Transverse colon (tissue), 4 donors: ENCODE measurements at regions not wholly inside any gene's neighbourhood (a gene's known extent, or its start where the extent isn't known, plus 50 kb on each side); places are given as distances from the start of the nearest gene placed in this dataset.

Source experiments
- CTCF ChIP-seq, 5 experiments: fragments of 200-600 bp in 3 of 5; fragments of 450-650 bp in 2 of 5; sonication (generic) in 3 of 5; IDR thresholded peaks; 1 replicate in 2 of 5; 2 replicates in 3 of 5; pipeline ENCODE4 v1.5.1; 2016 to 2017; ENCODE audit warnings: antibody characterized with exemption in 5 of 5, inconsistent platforms in 3 of 5, mild to moderate bottlenecking in 2 of 5, moderate library complexity in 1 of 5
- EP300 ChIP-seq: sonication (generic); formaldehyde crosslinking; IDR thresholded peaks from one replicate; pipeline ENCODE4 v1.6.1; 2017; ENCODE audit warnings: antibody characterized with exemption, low read depth
- POLR2A ChIP-seq: fragments of 450-650 bp; IDR thresholded peaks from one replicate; pipeline ENCODE4 v1.6.1; 2016; ENCODE audit warnings: antibody characterized with exemption, mild to moderate bottlenecking, moderate library complexity
- POLR2AphosphoS5 ChIP-seq, 3 donors: sonication (generic); formaldehyde crosslinking; IDR thresholded peaks; one replicate each; pipeline ENCODE4 v1.6.1; 2016; ENCODE audit warnings: antibody characterized with exemption in 3 of 3

- TF ChIP-seq CTCF (IDR thresholded peaks at IDR 0.05) (no peak), POLR2A (no peak), POLR2AphosphoS5 (IDR thresholded peaks at IDR 0.05) (no peak), EP300 (no peak)
These were observed 345.3 kb downstream of the EN1 start for GRCh38 chr2:118502106-118502505.
